GM06990 (cell line): ENCODE measurements at regions not wholly inside any gene's neighbourhood (a gene's known extent, or its start where the extent isn't known, plus 50 kb on each side); places are given as distances from the start of the nearest gene placed in this dataset.

Experiments
- DNase-seq: peaks from one replicate; pipeline ENCODE4 v3.0.0-alpha.2; 2011; ENCODE audit not compliant: insufficient read length; ENCODE audit errors: extremely low read depth
- H3K27me3 ChIP-seq: replicated peaks from 2 replicates; pipeline ENCODE4 v1.6.0; 2011; ENCODE audit warnings: low read length; ENCODE audit not compliant: control insufficient read depth, insufficient read depth
- H3K36me3 ChIP-seq: 2 replicates; pipeline ENCODE4 v1.5.1; 2011; ENCODE audit warnings: low read length; ENCODE audit not compliant: control insufficient read depth, insufficient read depth
- H3K4me3 ChIP-seq: replicated peaks from 2 replicates; pipeline ENCODE4 v1.5.1; 2011; ENCODE audit warnings: low read depth, mild to moderate bottlenecking, control low read depth, low read length
- CTCF ChIP-seq: IDR thresholded peaks from 2 replicates; pipeline ENCODE4 v1.5.1; 2011; ENCODE audit warnings: low read length, control low read depth, mild to moderate bottlenecking, inconsistent platforms; ENCODE audit not compliant: insufficient read depth, poor library complexity, severe bottlenecking

DNA sequence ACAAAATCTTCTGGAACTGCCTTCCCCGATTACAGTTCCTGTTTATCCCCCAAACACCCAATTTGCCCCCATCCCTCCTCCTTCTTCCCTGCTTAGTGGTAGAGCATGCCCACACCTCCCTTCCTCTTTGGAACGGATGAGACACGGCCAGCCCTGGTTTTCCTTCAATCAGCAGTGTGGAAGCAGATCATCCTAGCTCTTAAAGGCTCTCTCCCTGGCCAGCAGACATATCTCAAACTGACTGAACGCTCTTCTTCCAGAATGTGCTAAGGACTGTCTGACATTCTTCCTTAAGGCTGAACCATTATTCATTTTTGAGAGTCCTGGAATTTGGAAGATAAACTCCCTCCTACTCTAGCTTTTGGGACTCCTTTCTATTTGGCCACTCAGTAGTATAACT is 161.1 kb downstream of the TRIML1 start:
- no peaks in the 10 kb centered on the region for H3K36me3 ChIP-seq
- TF ChIP-seq CTCF = no peak
- no peaks in the 10 kb centered on the region for H3K27me3 ChIP-seq
- DNase-seq = no peak
- no peak overlapping the region for H3K4me3 ChIP-seq

DNA sequence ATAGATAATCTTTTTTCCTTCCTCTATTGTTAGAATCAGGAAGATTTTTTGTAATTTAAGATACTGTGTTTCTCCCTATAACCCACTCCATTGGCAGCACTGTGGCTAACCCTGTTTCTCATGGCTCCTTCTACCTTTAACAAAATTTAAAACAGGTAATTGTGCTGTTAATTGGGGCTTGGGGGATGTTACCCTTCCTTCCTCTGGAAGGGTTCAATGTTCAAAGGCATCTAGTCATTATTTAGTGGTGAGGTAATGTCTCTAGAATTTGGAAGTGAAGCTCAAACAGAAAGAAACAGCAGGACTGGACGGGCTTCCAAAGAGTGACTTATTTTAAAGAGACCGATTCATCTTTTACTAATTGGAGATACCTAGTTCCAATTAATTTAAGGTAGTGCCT is 166.4 kb downstream of the TRIML1 start:
- DNase-seq = no peak
- Histone ChIP-seq H3K27me3 (no peaks in the 10 kb centered on the region), H3K4me3 (no peak overlapping the region), H3K36me3 (no peaks in the 10 kb centered on the region)
- TF ChIP-seq CTCF = no peak

- no peak overlapping the region for H3K4me3 ChIP-seq
Observed at GRCh38 chr4:188307591-188307990, 168.3 kb downstream of the TRIML1 start.

GRCh38 chr4:188308142-188308541 is 168.9 kb downstream of the TRIML1 start:
- Histone ChIP-seq H3K27me3 (no peaks in the 10 kb centered on the region), H3K4me3 (no peak overlapping the region), H3K36me3 (no peaks in the 10 kb centered on the region)
- no peak for DNase-seq
- no peak for TF ChIP-seq CTCF

More at GRCh38 chr4:188307591-188307990, 168.3 kb downstream of the TRIML1 start:
- no peak for TF ChIP-seq CTCF
- H3K27me3 ChIP-seq = no peaks in the 10 kb centered on the region
- H3K36me3 ChIP-seq = no peaks in the 10 kb centered on the region
- DNase-seq = no peak

DNA sequence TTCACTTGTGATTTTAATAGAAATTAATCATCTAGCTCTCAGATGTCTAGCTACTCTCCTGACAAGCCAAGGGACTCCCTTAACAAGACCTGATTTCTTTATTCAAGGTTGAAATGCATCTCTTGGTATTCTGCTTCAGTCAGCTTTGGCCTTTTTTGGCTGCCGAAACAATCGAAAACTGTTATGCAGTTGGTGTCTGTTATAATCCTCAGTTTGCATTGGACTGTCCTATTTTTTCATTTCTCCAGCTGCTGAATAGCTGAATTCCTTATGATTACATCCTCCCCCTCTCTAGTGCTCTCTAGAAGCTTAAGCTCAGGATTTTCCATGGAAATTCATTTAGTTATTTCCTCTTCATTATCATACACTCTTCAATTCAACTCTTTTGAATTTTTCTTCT is 177.2 kb downstream of the TRIML1 start:
- no peak for TF ChIP-seq CTCF
- H3K27me3 ChIP-seq = no peaks in the 10 kb centered on the region

DNA sequence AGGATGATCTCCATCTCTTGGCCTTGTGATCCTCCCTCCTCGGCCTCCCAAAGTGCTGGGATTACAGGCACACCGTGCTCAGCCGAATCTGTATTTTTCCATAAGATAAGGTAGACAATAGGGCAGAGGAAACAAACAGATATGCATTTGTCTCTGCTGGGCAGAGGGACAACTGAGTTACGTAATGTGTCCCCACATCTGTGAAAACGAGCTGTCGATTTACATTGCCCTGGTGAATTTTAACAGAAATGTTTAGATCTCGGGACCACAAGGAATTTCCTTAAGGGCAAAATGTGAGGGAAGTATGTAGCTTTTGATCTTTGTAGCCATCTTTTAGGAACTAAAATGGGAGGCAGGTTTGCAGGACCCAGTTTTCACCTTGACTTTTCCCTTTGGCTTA is 189.7 kb downstream of the TRIML1 start:
- no peak for TF ChIP-seq CTCF
- no peak overlapping the region for H3K4me3 ChIP-seq
- H3K36me3 ChIP-seq = no peaks in the 10 kb centered on the region
- no peak for DNase-seq
- H3K27me3 ChIP-seq = no peaks in the 10 kb centered on the region

More for the DNA sequence above, 177.2 kb downstream of the TRIML1 start:
- DNase-seq = no peak
- Histone ChIP-seq H3K4me3 (no peak overlapping the region), H3K36me3 (no peaks in the 10 kb centered on the region)
